GM12878 (cell line): ENCODE measurements at regions not wholly inside any gene's neighbourhood (a gene's known extent, or its start where the extent isn't known, plus 50 kb on each side); places are given as distances from the start of the nearest gene placed in this dataset.

Experiments used
- ATAC-seq: fragments of 200-7000 bp; cut with Tn5 transposase; 3 replicates; pipeline ENCODE4 v1.9.1; 2020; ENCODE audit warnings: mild to moderate bottlenecking, moderate library complexity
- BruUV-seq: library from RNA; stranded (reverse); fragments of 400-500 nt; replicated peaks from 2 replicates; lab custom pipeline; 2021; lab: Mats Ljungman, UMichigan
- CTCF ChIA-PET: fragments of 300-600 bp; sonication (Branson Sonifier 250); formaldehyde crosslinking; extraction: SDS; loops from one replicate; lab custom pipeline; 2021; ENCODE audit warnings: inconsistent platforms; lab: Yijun Ruan, JAX
- POLR2A ChIA-PET: fragments of 350-600 bp; formaldehyde crosslinking; extraction: SDS; loops from one replicate; lab custom pipeline; 2021; ENCODE audit warnings: inconsistent platforms; lab: Charles Lee
- RAD21 ChIA-PET: fragments of 300-600 bp; sonication (Branson Sonifier 250); formaldehyde crosslinking; loops from one replicate; lab custom pipeline; 2023; ENCODE audit warnings: antibody characterized with exemption; ENCODE audit not compliant: unreplicated experiment; lab: Charles Lee
- SMC1A ChIA-PET: fragments of 300-600 bp; sonication (Branson Sonifier 250); formaldehyde crosslinking; loops from one replicate; lab custom pipeline; 2023; ENCODE audit not compliant: unreplicated experiment, uncharacterized antibody; lab: Charles Lee
- DNase-seq: peaks from one replicate; pipeline ENCODE4 v3.0.0-alpha.2; 2011; ENCODE audit warnings: low read depth, low spot score
- FAIRE-seq: peaks from 3 replicates; lab custom pipeline; 2011; peaks lifted over from hg19 to GRCh38; lab: Jason Lieb, UNC
- H2AFZ ChIP-seq: 2 replicates; pipeline ENCODE4 v1.6.0; 2011; ENCODE audit warnings: low read depth, low read length, control low read depth; ENCODE audit not compliant: control insufficient read depth
- H3K27ac ChIP-seq: 2 replicates; pipeline ENCODE4 v1.5.1; 2011; ENCODE audit warnings: control low read depth; ENCODE audit not compliant: control insufficient read depth, insufficient read depth
- H3K27me3 ChIP-seq, 2 experiments: replicated peaks in 1 of 2; 2 replicates each; pipeline versions ENCODE4 v1.6.0 to v1.6.1; 2011; ENCODE audit warnings: low read length in 1 of 2; ENCODE audit not compliant: control insufficient read depth in 2 of 2, insufficient read depth in 2 of 2
- H3K36me3 ChIP-seq, 2 experiments: 2 replicates each; pipeline ENCODE4 v1.5.1; 2011; ENCODE audit warnings: low read length in 1 of 2; ENCODE audit not compliant: control insufficient read depth in 2 of 2, insufficient read depth in 2 of 2
- H3K4me1 ChIP-seq: 2 replicates; pipeline ENCODE4 v1.6.1; 2011; ENCODE audit warnings: mild to moderate bottlenecking, low read length, moderate library complexity, mixed read lengths; ENCODE audit not compliant: control insufficient read depth, insufficient read depth
- H3K4me2 ChIP-seq: 2 replicates; pipeline ENCODE4 v1.6.0; 2011; ENCODE audit warnings: control low read depth; ENCODE audit not compliant: control insufficient read depth, insufficient read depth
- H3K4me3 ChIP-seq: fragments of 200-600 bp; sonication (generic); 2 replicates; pipeline ENCODE4 v1.5.1; 2016
- H3K79me2 ChIP-seq: 2 replicates; pipeline ENCODE4 v1.6.0; 2011; ENCODE audit warnings: low read length; ENCODE audit not compliant: control insufficient read depth, insufficient read depth
- H3K9ac ChIP-seq: 2 replicates; pipeline ENCODE4 v1.8.0; 2011; ENCODE audit warnings: low read length, control low read depth, mixed read lengths; ENCODE audit not compliant: control insufficient read depth, insufficient read depth
- H3K9me3 ChIP-seq: replicated peaks from 3 replicates; pipeline ENCODE4 v1.5.1; 2011; ENCODE audit warnings: mild to moderate bottlenecking, low read length; ENCODE audit not compliant: control insufficient read depth, insufficient read depth
- H4K20me1 ChIP-seq: 2 replicates; pipeline ENCODE4 v1.6.0; 2011; ENCODE audit not compliant: control insufficient read depth, insufficient read depth
- GABPA ChIP-seq: IDR thresholded peaks from 2 replicates; pipeline ENCODE4 v1.6.1; 2014; ENCODE audit warnings: antibody characterized with exemption, low read depth, mild to moderate bottlenecking, inconsistent platforms
- HDGF ChIP-seq: fragments of 450-650 bp; IDR thresholded peaks from 2 replicates; pipeline ENCODE4 v1.6.1; 2016; ENCODE audit warnings: antibody characterized with exemption
- JUNB ChIP-seq: IDR thresholded peaks from 2 replicates; pipeline ENCODE4 v1.6.1; 2016; ENCODE audit warnings: antibody characterized with exemption, mild to moderate bottlenecking
- KLF5 ChIP-seq: fragments of 450-650 bp; IDR thresholded peaks from 2 replicates; pipeline ENCODE4 v1.6.1; 2014; ENCODE audit warnings: mild to moderate bottlenecking; ENCODE audit not compliant: partially characterized antibody
- MEF2A ChIP-seq: IDR thresholded peaks from 2 replicates; pipeline ENCODE4 v1.6.1; 2011; ENCODE audit warnings: low read depth, mild to moderate bottlenecking, low read length, moderate library complexity; ENCODE audit not compliant: insufficient read depth
- MYB ChIP-seq: fragments of 150-350 bp; IDR thresholded peaks from 2 replicates; pipeline ENCODE4 v1.6.1; 2014; ENCODE audit warnings: mild to moderate bottlenecking, low read depth, low read length, borderline replicate concordance
- NR2C2 ChIP-seq: IDR thresholded peaks from 2 replicates; pipeline ENCODE4 v1.6.1; 2011; ENCODE audit warnings: borderline replicate concordance, low read depth; ENCODE audit not compliant: control insufficient read depth, insufficient read length
- NR2F1 ChIP-seq: fragments of 450-650 bp; conservative IDR thresholded peaks from 2 replicates; pipeline ENCODE4 v1.6.1; 2017; ENCODE audit warnings: mild to moderate bottlenecking
- PAX8 ChIP-seq: fragments of 450-650 bp; IDR thresholded peaks from 2 replicates; pipeline ENCODE4 v1.6.1; 2017; ENCODE audit warnings: mild to moderate bottlenecking, moderate library complexity
- SMAD1 ChIP-seq: fragments of 450-650 bp; IDR thresholded peaks from 2 replicates; pipeline ENCODE4 v1.6.1; 2018; ENCODE audit warnings: mild to moderate bottlenecking, low read depth; ENCODE audit not compliant: partially characterized antibody
- SREBF1 ChIP-seq: IDR thresholded peaks from 2 replicates; pipeline ENCODE4 v1.6.1; 2012; ENCODE audit warnings: mild to moderate bottlenecking, low read length
- TBL1XR1 ChIP-seq: IDR thresholded peaks from 2 replicates; pipeline ENCODE4 v1.6.1; 2012; ENCODE audit warnings: low read depth, low read length, improper control_type of control experiment
- ZNF207 ChIP-seq: fragments of 450-650 bp; IDR thresholded peaks from 2 replicates; pipeline ENCODE4 v1.6.1; 2014; ENCODE audit warnings: antibody characterized with exemption, mild to moderate bottlenecking, borderline replicate concordance
- ZNF24 ChIP-seq: fragments of 450-650 bp; IDR thresholded peaks from 2 replicates; pipeline ENCODE4 v1.6.1; 2017; ENCODE audit warnings: antibody characterized with exemption, mild to moderate bottlenecking
- WGBS: methylation state at CpG from one replicate; pipeline ENCODE4 v1.1.6; 2016; ENCODE audit warnings: low lambda C conversion rate; ENCODE audit not compliant: insufficient replicate concordance, insufficient coverage; ENCODE audit errors: missing lambda C conversion rate; 5-methylcytosine and 5-hydroxymethylcytosine counted together
- in situ Hi-C: fragments of 300-500 bp; cut with MboI; formaldehyde crosslinking; loops from 9 replicates; pipeline ENCODE4 v1.14.3; 2018; ENCODE audit warnings: mixed read lengths
- intact Hi-C: fragments of 100-400 bp; cut with micrococcal nuclease; formaldehyde crosslinking; loops from one replicate; pipeline ENCODE4 v1.14.2; 2022; ENCODE audit not compliant: unreplicated experiment
- TF ChIP-seq, protein P1 (sequence below): fragments of 450-650 bp; conservative IDR thresholded peaks from 2 replicates; pipeline ENCODE4 v1.6.1; 2017; ENCODE audit warnings: mild to moderate bottlenecking, moderate library complexity
- TF ChIP-seq, protein P2 (sequence below): fragments of 450-650 bp; formaldehyde crosslinking; IDR thresholded peaks from 2 replicates; pipeline ENCODE4 v1.4.0; 2022; ENCODE audit warnings: mild to moderate bottlenecking, moderate library complexity
- TF ChIP-seq, protein P3 (sequence below): fragments of 450-650 bp; IDR thresholded peaks from 2 replicates; pipeline ENCODE4 v1.6.1; 2017; ENCODE audit warnings: low read depth, mild to moderate bottlenecking, moderate library complexity

DNA sequence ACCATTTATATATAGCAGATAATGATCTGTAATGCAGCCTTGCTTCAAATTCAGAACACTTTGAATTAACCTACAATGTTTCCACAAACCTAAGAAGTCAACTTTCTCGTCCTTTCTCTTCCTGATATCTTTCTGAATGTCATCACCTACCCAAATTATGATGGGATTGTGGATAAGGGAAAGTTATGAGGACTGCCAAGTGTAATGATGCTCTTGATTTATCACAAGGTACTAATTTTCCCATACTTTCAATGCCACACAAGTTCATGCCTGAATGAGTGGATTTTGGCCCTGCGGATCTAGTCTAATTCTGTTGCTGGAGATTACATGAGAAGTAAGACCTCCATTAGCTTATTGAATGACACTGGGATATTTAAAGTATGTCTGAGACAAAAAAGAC lies 82.6 kb upstream of the NANOGP8 start:
- FAIRE-seq (no peak), ATAC-seq (no peak), DNase-seq (no peak)
- no peaks in the 10 kb centered on the region for H3K9me3 ChIP-seq
- no peak overlapping the region for H3K27ac ChIP-seq
- RAD21 ChIA-PET, result no interaction called here
- CTCF ChIA-PET, result no interaction called here
- H3K79me2 ChIP-seq, result no peaks in the 10 kb centered on the region
- H4K20me1 ChIP-seq, result no peaks in the 10 kb centered on the region
- H3K4me2 ChIP-seq, result no peak overlapping the region
- no peaks in the 10 kb centered on the region for H3K4me1 ChIP-seq
- intact Hi-C loops, result no loop called here
- 43% methylated on average over 2 of the region's 2 CpGs for WGBS
- no peak overlapping the region for H3K4me3 ChIP-seq
- POLR2A ChIA-PET, result no interaction called here
- BruUV-seq, result no TSS peak
- no peak overlapping the region for H3K9ac ChIP-seq
- no peaks in the 10 kb centered on the region for H3K27me3 ChIP-seq
- H2AFZ ChIP-seq, result no peak overlapping the region
- no peaks in the 10 kb centered on the region for H3K36me3 ChIP-seq
- in situ Hi-C loops, result no loop called here
- SMC1A ChIA-PET, result interaction anchor here (1.2 kb wide), 1 partner anchor 31 kb away, joined by 4 read pairs; no protein-coding TSS in a partner anchor
- no peak for TF ChIP-seq NR2F1
- no peak for TF ChIP-seq ZNF24
- TF ChIP-seq MEF2A, result no peak
- TF ChIP-seq MYB, result no peak
- no peak for TF ChIP-seq JUNB
- no peak for TF ChIP-seq HDGF
- TF ChIP-seq PAX8, result no peak
- no peak for TF ChIP-seq TBL1XR1
- TF ChIP-seq KLF5, result no peak
- TF ChIP-seq ZNF207, result no peak
- TF ChIP-seq, protein P1, sequence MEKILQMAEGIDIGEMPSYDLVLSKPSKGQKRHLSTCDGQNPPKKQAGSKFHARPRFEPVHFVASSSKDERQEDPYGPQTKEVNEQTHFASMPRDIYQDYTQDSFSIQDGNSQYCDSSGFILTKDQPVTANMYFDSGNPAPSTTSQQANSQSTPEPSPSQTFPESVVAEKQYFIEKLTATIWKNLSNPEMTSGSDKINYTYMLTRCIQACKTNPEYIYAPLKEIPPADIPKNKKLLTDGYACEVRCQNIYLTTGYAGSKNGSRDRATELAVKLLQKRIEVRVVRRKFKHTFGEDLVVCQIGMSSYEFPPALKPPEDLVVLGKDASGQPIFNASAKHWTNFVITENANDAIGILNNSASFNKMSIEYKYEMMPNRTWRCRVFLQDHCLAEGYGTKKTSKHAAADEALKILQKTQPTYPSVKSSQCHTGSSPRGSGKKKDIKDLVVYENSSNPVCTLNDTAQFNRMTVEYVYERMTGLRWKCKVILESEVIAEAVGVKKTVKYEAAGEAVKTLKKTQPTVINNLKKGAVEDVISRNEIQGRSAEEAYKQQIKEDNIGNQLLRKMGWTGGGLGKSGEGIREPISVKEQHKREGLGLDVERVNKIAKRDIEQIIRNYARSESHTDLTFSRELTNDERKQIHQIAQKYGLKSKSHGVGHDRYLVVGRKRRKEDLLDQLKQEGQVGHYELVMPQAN, result no peak
- TF ChIP-seq NR2C2, result no peak
- TF ChIP-seq GABPA, result no peak
- TF ChIP-seq, protein P2, sequence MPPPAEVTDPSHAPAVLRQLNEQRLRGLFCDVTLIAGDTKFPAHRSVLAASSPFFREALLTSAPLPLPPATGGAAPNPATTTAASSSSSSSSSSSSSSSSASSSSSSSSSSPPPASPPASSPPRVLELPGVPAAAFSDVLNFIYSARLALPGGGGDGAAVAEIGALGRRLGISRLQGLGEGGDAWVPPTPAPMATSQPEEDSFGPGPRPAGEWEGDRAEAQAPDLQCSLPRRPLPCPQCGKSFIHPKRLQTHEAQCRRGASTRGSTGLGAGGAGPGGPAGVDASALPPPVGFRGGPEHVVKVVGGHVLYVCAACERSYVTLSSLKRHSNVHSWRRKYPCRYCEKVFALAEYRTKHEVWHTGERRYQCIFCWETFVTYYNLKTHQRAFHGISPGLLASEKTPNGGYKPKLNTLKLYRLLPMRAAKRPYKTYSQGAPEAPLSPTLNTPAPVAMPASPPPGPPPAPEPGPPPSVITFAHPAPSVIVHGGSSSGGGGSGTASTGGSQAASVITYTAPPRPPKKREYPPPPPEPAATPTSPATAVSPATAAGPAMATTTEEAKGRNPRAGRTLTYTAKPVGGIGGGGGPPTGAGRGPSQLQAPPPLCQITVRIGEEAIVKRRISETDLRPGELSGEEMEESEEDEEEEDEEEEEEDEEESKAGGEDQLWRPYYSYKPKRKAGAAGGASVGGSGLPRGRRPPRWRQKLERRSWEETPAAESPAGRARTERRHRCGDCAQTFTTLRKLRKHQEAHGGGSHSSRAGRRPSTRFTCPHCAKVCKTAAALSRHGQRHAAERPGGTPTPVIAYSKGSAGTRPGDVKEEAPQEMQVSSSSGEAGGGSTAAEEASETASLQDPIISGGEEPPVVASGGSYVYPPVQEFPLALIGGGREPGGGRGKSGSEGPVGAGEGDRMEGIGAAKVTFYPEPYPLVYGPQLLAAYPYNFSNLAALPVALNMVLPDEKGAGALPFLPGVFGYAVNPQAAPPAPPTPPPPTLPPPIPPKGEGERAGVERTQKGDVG (CRISPR knock-in tag), result no peak
- TF ChIP-seq SMAD1, result no peak
- no peak for TF ChIP-seq SREBF1
- TF ChIP-seq, protein P3, sequence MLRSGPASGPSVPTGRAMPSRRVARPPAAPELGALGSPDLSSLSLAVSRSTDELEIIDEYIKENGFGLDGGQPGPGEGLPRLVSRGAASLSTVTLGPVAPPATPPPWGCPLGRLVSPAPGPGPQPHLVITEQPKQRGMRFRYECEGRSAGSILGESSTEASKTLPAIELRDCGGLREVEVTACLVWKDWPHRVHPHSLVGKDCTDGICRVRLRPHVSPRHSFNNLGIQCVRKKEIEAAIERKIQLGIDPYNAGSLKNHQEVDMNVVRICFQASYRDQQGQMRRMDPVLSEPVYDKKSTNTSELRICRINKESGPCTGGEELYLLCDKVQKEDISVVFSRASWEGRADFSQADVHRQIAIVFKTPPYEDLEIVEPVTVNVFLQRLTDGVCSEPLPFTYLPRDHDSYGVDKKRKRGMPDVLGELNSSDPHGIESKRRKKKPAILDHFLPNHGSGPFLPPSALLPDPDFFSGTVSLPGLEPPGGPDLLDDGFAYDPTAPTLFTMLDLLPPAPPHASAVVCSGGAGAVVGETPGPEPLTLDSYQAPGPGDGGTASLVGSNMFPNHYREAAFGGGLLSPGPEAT, result no peak
